CD4-positive, CD25-positive, alpha-beta regulatory T cell (primary cell): ENCODE measurements at regions not wholly inside any gene's neighbourhood (a gene's known extent, or its start where the extent isn't known, plus 50 kb on each side); places are given as distances from the start of the nearest gene placed in this dataset.

ENCODE experiments used
- ATAC-seq, 2 donors: fragments of 150-1000 bp; cut with Tn5 transposase; one replicate each; pipeline ENCODE4 v1.10.0; 2021; ENCODE audit warnings: low read depth in 2 of 2, moderate number of reproducible peaks in 2 of 2, moderate library complexity in 1 of 2
- DNase-seq, 3 donors: peaks; one replicate each; pipeline versions ENCODE4 v3.0.0 to v3.0.0-alpha.2; 2012 to 2022; ENCODE audit warnings: mixed read lengths in 1 of 3
- H3K27ac ChIP-seq: one replicate; pipeline ENCODE4 v1.7.0; 2013; ENCODE audit warnings: mild to moderate bottlenecking, low read length; ENCODE audit not compliant: insufficient read depth, poor library complexity, severe bottlenecking
- H3K27me3 ChIP-seq: one replicate; pipeline ENCODE4 v1.7.0; 2013; ENCODE audit warnings: low read length; ENCODE audit not compliant: control insufficient read depth, insufficient read depth
- H3K36me3 ChIP-seq: one replicate; pipeline ENCODE4 v1.7.0; 2013; ENCODE audit warnings: mild to moderate bottlenecking, low read length, moderate library complexity; ENCODE audit not compliant: control insufficient read depth, insufficient read depth
- H3K4me1 ChIP-seq: 2 replicates; pipeline ENCODE4 v1.7.0; 2013; ENCODE audit warnings: mild to moderate bottlenecking, low read length; ENCODE audit not compliant: insufficient read depth, control insufficient read depth, poor library complexity, severe bottlenecking
- H3K4me3 ChIP-seq: one replicate; pipeline ENCODE4 v1.7.0; 2013; ENCODE audit warnings: low read depth, mild to moderate bottlenecking, low read length, moderate library complexity
- H3K9me3 ChIP-seq, 2 experiments: 1 replicate in 1 of 2; 2 replicates in 1 of 2; pipeline ENCODE4 v1.7.0; 2013; ENCODE audit warnings: low read length in 2 of 2, mild to moderate bottlenecking in 1 of 2, moderate library complexity in 1 of 2; ENCODE audit not compliant: control insufficient read depth in 2 of 2
- H3K27ac Mint-ChIP-seq, 3 donors: one replicate each; pipeline ENCODE4 v1.8.0; 2020 to 2022; ENCODE audit warnings: mild to moderate bottlenecking in 3 of 3, mixed read lengths in 3 of 3, moderate library complexity in 2 of 3
- H3K27me3 Mint-ChIP-seq: one replicate; pipeline ENCODE4 v1.8.0; 2022; ENCODE audit warnings: mild to moderate bottlenecking, mixed read lengths
- H3K36me3 Mint-ChIP-seq: one replicate; pipeline ENCODE4 v1.8.0; 2020; ENCODE audit warnings: mixed read lengths
- H3K4me1 Mint-ChIP-seq, 4 donors: one replicate each; pipeline ENCODE4 v1.8.0; 2020 to 2022; ENCODE audit warnings: mixed read lengths in 4 of 4, mild to moderate bottlenecking in 1 of 4
- H3K4me3 Mint-ChIP-seq, 4 donors: one replicate each; pipeline ENCODE4 v1.8.0; 2020 to 2022; ENCODE audit warnings: mild to moderate bottlenecking in 4 of 4, mixed read lengths in 4 of 4, moderate library complexity in 3 of 4
- H3K9me3 Mint-ChIP-seq, 7 donors: one replicate each; pipeline ENCODE4 v1.8.0; 2020 to 2022; ENCODE audit warnings: mixed read lengths in 7 of 7, mild to moderate bottlenecking in 3 of 7, moderate library complexity in 2 of 7

DNA sequence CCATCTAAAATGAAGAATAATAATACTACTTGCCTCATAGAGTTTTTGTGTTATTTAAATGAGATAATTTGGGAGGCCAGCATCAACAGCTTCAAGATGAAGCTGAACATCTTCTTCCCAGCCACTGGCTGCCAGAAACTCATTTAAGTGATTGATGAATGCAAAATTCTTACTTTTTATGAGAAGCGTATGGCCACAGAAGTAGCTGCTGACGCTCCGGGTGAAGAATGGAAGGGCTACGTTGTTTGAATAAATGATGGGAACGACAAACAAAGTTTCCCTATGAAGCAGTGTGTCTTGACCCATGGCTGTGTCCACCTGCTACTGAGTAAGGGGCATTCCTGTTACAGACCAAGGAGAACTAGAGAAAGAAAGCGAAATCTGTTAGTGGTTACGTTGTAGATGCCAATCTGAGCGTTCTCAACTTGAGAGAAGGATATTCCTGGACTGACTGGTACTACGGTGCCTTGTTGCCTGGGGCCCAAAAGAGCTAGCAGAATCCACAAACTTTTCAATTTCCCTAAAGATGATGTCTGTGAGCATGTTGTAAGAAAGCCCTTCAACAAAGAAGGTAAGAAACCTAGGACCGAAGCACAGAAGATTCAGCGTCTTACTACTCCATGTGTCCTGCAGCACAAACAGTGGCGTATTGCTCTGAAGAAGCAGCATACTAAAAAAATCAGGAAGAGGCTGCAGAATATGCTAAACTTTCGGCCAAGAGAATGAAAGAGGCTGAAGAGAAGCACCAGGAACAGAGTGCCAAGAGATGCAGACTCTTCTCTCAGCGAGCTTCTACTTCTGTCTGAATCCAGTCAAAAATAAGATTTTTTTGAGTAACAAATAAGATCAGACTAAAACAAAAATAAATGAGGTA, 100.0 kb upstream of the LRIG3 start:
- no peak overlapping the region for H3K4me3 ChIP-seq
- no peaks in the 10 kb centered on the region for H3K27me3 Mint-ChIP-seq
- no peaks in the 10 kb centered on the region for H3K36me3 ChIP-seq

DNA sequence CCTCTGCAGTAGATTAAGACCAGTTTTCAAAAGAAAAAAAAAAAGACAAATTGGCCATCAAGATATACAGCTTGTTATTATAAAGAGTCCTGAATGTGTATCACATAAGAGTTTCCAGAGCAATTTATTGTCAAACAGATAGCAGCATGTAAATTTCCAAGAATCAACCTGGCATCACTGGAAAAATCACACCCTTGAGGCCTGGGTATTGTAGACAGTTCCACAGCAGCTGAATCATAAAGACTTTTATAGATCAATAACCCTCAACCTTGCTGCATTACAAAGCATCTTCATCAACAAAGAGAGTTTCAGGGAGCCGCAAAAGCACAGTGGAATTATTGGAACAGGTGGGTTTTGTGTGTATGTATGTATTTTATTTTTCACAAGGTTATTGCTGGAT, 94.6 kb upstream of the LRIG3 start:
- H3K4me3 Mint-ChIP-seq = no peak overlapping the region
- DNase-seq (no peak), ATAC-seq (no peak)
- Histone ChIP-seq H3K27me3 (no peaks in the 10 kb centered on the region), H3K27ac (no peak overlapping the region), H3K9me3 (no peaks in the 10 kb centered on the region), H3K4me3 (no peak overlapping the region), H3K36me3 (no peaks in the 10 kb centered on the region), H3K4me1 (no peaks in the 10 kb centered on the region)
- H3K36me3 Mint-ChIP-seq = no peaks in the 10 kb centered on the region
- peaks cover 0 to 10% (median under 1%) of the 10 kb centered on the region in 7 donors for H3K9me3 Mint-ChIP-seq
- no peaks in the 10 kb centered on the region for H3K4me1 Mint-ChIP-seq
- H3K27me3 Mint-ChIP-seq = no peaks in the 10 kb centered on the region
- no peak overlapping the region for H3K27ac Mint-ChIP-seq

More for the DNA sequence above, 100.0 kb upstream of the LRIG3 start:
- Mint-ChIP-seq H3K27ac (no peak overlapping the region), H3K9me3 (peaks cover 0 to 10% (median 0%) of the 10 kb centered on the region in 7 donors), H3K4me3 (no peak overlapping the region), H3K36me3 (no peaks in the 10 kb centered on the region), H3K4me1 (no peaks in the 10 kb centered on the region)
- Histone ChIP-seq H3K9me3 (no peaks in the 10 kb centered on the region), H3K4me1 (no peaks in the 10 kb centered on the region), H3K27ac (no peak overlapping the region), H3K27me3 (no peaks in the 10 kb centered on the region)
- no peak for ATAC-seq
- DNase-seq = no peak

DNA sequence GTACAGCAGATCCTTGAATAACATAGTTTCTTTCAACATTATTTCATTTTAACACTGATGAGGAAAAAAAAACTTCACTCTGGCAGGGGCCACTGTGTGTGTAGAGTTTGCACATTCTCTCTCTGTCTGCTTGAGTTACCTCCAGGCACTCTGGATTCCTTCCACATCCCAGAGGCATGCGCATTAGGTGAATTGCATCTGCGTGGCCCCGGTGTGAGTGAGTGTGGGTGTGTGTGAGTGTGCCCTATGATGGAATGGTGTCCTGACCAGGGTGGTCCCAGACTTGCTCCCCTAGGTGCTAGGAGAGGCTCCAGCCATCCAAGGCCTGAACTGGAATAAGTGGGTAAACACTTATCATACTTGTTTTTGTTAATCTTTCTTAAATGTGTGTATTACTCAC, 90.6 kb upstream of the LRIG3 start:
- Histone ChIP-seq H3K27ac (no peak overlapping the region), H3K27me3 (no peaks in the 10 kb centered on the region), H3K4me3 (no peak overlapping the region), H3K36me3 (no peaks in the 10 kb centered on the region), H3K4me1 (no peaks in the 10 kb centered on the region), H3K9me3 (no peaks in the 10 kb centered on the region)
- H3K27me3 Mint-ChIP-seq = no peaks in the 10 kb centered on the region
- H3K9me3 Mint-ChIP-seq = peaks cover 0 to 7% (median 0%) of the 10 kb centered on the region in 7 donors
- H3K4me1 Mint-ChIP-seq = no peaks in the 10 kb centered on the region
- DNase-seq = no peak
- ATAC-seq = no peak
- no peak overlapping the region for H3K27ac Mint-ChIP-seq
- H3K4me3 Mint-ChIP-seq = no peak overlapping the region
- no peaks in the 10 kb centered on the region for H3K36me3 Mint-ChIP-seq

DNA sequence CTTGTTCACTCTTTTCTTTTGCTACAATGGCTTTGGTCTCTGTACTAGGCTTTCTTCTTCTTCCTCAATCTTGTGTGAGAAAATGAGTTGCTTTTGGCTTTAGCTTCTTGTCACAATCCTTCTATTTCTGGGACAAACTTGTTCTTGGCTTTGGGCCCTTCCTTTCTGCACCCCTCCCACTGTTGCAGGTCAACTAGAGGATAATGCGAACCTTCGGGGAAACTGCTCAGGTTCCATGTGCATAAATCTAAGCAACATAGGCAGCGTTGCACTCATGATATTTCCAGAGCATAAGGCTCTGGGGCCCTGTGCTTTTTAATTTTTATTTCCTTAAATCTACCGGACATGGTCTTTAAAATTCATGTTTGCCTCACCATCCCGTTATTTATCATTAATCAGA, 89.8 kb upstream of the LRIG3 start:
- no peak for DNase-seq
- no peaks in the 10 kb centered on the region for H3K36me3 ChIP-seq
- Mint-ChIP-seq H3K27ac (no peak overlapping the region), H3K4me3 (no peak overlapping the region), H3K36me3 (no peaks in the 10 kb centered on the region), H3K4me1 (no peaks in the 10 kb centered on the region), H3K9me3 (peaks cover 0 to 7% (median 0%) of the 10 kb centered on the region in 7 donors), H3K27me3 (no peaks in the 10 kb centered on the region)
- no peak overlapping the region for H3K27ac ChIP-seq
- no peak for ATAC-seq
- H3K9me3 ChIP-seq = no peaks in the 10 kb centered on the region
- no peak overlapping the region for H3K4me3 ChIP-seq
- H3K4me1 ChIP-seq = no peaks in the 10 kb centered on the region
- no peaks in the 10 kb centered on the region for H3K27me3 ChIP-seq

DNA sequence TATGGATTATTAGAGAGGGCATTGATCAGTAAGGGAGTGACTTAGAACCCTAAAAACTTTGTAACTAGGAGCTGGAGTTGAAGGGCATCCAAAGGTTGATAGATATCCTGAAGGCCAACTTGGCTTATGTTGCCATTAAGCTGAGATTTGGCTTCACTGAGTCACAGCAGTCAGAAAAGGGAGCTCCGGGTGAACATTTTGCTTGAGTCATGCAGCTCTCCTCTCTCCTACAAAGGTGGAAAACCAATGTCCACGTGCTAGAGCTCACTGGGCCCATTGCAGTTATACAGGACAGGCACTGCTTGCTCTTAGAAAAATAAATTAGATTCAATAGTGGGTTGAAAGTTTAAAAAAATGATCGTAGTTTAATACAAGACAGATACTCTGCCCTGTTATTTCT, 87.3 kb upstream of the LRIG3 start:
- Mint-ChIP-seq H3K4me1 (no peaks in the 10 kb centered on the region), H3K9me3 (peaks cover 0 to 9% (median 0%) of the 10 kb centered on the region in 7 donors), H3K36me3 (no peaks in the 10 kb centered on the region), H3K27me3 (no peaks in the 10 kb centered on the region), H3K27ac (no peak overlapping the region), H3K4me3 (no peak overlapping the region)
- ATAC-seq (no peak), DNase-seq (no peak)
- no peaks in the 10 kb centered on the region for H3K9me3 ChIP-seq
- no peaks in the 10 kb centered on the region for H3K4me1 ChIP-seq
- no peak overlapping the region for H3K27ac ChIP-seq
- H3K4me3 ChIP-seq = no peak overlapping the region
- no peaks in the 10 kb centered on the region for H3K36me3 ChIP-seq
- no peaks in the 10 kb centered on the region for H3K27me3 ChIP-seq

DNA sequence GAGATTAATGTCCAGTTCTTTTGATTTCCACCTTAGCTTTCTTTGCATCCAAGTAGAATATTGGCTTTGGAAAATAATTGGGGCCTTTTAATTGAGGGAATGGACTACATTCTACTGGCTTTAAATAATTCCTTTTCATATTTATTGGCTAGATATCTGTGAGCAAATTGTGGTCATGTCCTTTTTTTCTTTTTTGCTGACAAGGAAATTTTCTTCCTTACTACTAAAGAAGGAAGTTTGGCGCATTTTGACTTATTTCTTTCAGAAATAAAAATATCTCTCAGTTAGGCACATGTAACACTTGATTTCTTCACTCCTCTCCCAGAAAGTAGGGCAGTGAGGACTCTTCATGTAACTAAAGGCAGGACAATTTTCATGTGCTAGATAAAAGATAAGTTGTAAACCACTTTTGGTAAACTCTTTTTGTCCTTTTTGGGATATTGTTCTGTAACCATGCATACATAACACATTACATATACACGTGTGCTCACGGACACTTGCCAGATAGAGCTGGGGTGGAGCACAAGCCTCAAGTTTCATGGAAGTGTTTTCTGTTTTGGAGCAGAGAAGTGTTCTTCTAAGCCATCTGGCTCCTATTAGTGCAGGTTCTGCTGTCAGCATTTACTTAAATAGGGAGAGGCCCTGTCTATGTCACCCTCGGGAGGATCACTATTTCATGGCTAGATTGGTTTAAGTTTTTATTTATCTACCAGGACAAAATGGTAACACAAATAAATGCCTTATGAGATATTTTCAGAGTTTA, 85.1 kb upstream of the LRIG3 start:
- no peak overlapping the region for H3K4me3 ChIP-seq
- Mint-ChIP-seq H3K4me1 (no peaks in the 10 kb centered on the region), H3K36me3 (no peaks in the 10 kb centered on the region), H3K4me3 (no peak overlapping the region), H3K27ac (no peak overlapping the region), H3K27me3 (no peaks in the 10 kb centered on the region), H3K9me3 (peaks cover 0 to 6% (median 1%) of the 10 kb centered on the region in 7 donors)
- no peak overlapping the region for H3K27ac ChIP-seq
- no peak for DNase-seq
- H3K27me3 ChIP-seq = no peaks in the 10 kb centered on the region
- H3K9me3 ChIP-seq = no peaks in the 10 kb centered on the region
- no peak for ATAC-seq
- H3K4me1 ChIP-seq = no peaks in the 10 kb centered on the region
- H3K36me3 ChIP-seq = no peaks in the 10 kb centered on the region

DNA sequence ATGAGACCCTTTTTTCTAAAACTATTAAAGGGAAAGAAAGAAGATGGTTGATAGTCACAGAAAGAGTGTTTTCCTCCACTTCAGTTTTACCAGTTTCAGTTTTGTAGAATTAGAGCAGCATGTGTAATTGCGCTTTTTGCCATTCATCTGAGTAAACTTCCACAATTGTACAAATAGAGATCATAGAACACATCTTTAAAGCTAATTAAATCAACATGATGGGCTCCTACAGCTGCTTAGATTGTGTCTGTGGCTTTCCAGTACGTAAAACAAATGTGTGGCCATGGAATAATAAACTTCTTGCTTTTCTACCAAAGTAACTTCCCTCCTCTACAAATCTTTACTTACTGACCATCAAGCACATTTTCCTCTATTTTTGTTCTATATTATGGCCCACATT, 84.2 kb upstream of the LRIG3 start:
- H3K27me3 ChIP-seq = no peaks in the 10 kb centered on the region
- peaks cover 0 to 6% (median 1%) of the 10 kb centered on the region in 7 donors for H3K9me3 Mint-ChIP-seq
- no peak overlapping the region for H3K4me3 ChIP-seq
- H3K9me3 ChIP-seq = no peaks in the 10 kb centered on the region
- H3K4me1 Mint-ChIP-seq = no peaks in the 10 kb centered on the region
- H3K36me3 ChIP-seq = no peaks in the 10 kb centered on the region
- H3K27ac ChIP-seq = no peak overlapping the region
- no peak overlapping the region for H3K4me3 Mint-ChIP-seq
- DNase-seq = no peak
- no peak overlapping the region for H3K27ac Mint-ChIP-seq
- no peaks in the 10 kb centered on the region for H3K36me3 Mint-ChIP-seq
- no peaks in the 10 kb centered on the region for H3K4me1 ChIP-seq
- no peak for ATAC-seq
- no peaks in the 10 kb centered on the region for H3K27me3 Mint-ChIP-seq
